NCI-H187 treated with DMSO at 0.1 percent for 48 hours (cell line): ENCODE measurements at regions not wholly inside any gene's neighbourhood (a gene's known extent, or its start where the extent isn't known, plus 50 kb on each side); places are given as distances from the start of the nearest gene placed in this dataset.
A peak's percentile ranks its signal among the peaks of the same experiment; 100 is the strongest.
"Not testable (repeated sequence)": the region's sequence is repeated elsewhere in the genome, so short reads cannot be mapped to it uniquely, and the experiment has no call there.

Experiments
- DNase-seq: peaks from one replicate; lab custom pipeline; 2025; lab: John Stamatoyannopoulos, UW

DNA sequence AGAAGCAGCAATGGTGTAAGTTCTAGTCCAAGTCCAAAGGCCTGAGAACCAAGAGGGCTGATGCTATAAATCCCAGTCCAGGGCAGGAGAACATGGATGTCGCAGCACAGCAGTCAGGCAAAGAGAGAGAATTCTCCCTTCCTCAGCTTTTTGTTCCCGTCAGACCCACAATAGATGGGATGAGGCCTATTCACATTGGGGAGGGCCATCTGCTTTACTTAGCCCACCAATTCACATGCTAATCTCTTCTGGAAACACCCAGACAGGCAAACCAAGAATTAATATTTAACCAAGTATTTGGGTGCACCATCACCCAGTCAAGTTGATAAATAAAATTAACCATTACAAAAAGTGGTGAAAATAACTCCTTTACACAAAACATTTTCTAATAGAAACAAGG is 511.7 kb upstream of the UBE2E2 start:
- no peak for DNase-seq

DNA sequence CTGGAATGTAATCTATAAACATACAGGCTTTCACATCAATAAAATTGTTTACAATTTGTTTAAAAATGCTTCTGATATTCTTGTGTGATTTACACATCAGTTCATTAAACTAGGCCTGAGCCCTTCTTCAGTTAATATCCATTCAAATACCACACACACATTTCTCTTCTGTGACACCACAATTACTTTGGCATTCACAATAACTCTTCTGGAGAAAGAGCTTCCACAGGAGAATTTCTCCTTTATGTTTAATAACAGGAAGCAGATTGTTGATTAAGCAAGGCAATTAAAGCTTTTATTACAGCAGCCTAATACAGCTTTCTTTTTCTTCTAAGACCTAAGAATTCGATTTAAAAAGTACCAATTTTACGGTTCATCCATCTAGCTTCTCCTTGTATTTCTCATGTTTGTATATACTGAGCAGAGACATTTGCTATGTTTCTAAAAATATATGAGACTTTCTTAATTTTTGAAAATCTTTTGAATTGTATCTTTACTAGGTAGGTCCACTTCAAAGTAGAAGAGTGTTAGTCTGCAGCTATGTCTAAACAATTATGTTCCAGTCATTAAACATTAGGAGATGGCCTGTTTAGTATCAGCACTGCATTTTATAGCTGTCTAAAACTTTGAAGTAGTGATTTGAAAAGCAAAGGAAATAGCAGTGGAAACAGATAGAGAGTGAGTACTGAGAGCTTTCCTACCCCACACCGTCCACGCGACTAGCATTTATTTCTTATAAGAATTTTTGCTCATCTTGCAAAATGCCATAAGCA is 511.1 kb upstream of the UBE2E2 start:
- DNase-seq = no peak

DNA sequence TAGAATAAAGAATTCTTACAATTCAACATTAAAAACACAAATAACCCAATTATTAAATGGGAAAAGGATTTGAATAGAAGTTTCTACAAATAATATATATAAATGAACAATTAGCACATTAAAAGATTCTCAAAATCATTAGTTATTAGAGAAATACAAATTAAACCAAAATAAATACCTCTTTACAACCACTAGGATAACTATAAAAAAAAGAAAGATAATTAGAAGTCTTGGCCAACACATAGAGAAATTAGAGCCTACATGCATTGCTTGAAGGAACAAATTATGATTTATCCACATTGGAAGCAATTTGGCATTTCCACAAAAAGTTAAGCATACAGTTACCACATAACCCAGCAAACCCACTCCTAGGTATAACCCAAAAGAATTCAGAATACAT is 502.3 kb upstream of the UBE2E2 start:
- DNase-seq = no peak

DNA sequence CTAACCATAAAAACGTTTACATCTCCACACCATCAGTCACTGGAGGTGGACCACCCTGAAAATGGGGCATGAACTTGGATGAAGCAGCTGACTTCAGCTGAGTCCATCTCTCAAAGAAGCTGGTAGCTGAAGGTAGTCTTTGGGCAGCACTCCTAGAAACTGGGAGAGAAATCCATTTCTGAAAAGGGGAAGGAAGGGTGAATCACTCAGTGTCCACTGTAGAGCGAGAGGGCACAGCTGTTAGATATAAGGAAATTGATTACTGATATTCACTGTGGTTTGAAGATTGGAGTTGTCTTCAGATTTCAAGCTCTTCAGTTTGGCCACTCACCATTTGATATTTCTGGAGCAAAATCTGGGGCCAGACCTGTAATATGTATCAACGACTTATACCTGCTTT is 499.0 kb upstream of the UBE2E2 start:
- no peak for DNase-seq

DNA sequence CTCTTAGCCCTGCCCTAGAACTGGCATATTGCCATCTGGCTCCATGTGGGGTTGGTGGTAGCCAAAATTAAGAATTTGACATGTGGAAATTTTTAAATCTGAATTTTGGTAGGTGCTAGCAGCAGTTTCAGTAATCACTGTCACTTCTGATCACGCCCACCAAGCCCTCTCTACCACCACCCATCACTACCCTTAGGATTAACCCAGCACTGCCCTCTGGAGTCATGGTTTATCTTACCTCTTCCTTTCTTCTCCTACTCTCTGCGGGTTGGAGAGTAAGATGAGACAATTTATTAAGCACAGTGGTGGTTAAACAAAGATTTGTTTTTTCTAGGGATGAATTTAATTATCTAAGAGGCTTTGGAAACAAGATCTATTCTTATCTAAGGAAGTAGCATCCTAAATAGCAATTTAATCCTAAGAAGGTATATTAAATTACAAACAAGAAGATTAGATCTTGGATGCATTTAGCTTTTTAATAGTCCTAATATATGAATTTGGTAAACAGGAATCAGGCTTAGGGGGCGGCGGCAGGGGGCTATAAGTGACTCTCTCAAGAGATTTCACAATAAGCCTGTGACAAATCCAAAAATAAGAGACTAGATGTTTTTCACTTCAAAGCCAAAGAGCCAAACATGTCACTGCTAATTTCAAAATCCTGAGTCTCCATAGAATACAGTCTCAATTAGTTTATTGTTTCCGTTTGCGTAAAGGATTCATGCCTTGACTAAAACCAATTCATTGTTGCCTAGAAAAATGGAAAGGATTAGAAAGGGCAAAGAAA is 498.4 kb upstream of the UBE2E2 start:
- DNase-seq = no peak

DNA sequence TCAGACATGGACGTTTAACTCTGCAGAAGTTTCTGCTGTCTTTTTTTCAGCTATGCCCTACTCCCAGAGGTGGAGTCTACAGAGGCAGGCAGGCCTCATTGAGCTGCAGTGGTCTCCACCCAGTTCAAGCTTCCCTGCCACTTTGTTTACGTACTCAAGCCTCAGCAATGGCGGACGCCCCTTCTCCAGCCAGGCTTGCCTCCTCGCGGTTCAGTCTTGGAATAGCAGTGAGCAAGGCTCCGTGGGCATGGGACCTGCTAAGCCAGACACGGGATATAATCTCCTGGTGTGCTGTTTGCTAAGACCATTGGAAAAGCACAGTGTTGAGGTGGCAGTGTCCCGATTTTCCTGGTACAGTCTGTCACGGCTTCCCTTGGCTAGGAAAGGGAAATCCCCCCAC is 496.2 kb upstream of the UBE2E2 start:
- DNase-seq = not testable (repeated sequence)

DNA sequence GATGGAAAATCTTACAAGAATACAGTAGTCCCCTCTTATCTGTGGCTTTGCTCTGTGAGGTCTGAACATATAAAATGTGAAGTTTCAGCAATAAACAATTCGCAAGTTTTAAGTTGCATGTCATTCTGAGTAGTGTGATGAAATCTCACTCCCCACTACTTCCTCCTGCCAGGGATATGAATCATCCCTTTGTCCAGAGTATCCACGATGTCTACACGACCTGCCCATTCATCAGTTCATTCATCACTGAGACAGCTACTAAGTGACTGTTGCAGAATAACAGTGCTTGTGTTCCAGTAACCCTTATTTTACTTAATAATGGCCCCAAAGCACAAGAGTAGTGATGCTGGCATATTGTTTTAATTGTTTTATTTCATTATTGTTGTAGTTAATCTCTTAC is 489.2 kb upstream of the UBE2E2 start:
- no peak for DNase-seq

DNA sequence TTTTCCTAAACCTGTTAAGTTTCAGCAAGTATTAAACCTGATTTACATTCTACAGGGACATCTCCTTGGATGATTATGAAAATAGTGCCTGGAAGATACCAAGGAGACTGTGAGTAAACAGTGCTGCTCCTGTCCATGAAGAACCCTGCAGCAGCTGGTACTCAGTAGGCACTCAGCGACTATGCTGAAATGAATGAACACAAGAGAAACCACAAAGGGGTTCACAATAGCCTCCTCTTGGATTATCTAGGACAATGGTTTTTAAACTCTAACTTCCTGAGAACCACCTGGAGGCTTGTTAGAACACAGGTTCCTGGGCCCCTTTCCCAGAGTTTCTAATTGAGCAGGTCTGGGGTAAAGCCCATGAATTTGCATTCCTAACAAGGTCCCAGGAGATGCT is 488.4 kb upstream of the UBE2E2 start:
- no peak for DNase-seq

DNA sequence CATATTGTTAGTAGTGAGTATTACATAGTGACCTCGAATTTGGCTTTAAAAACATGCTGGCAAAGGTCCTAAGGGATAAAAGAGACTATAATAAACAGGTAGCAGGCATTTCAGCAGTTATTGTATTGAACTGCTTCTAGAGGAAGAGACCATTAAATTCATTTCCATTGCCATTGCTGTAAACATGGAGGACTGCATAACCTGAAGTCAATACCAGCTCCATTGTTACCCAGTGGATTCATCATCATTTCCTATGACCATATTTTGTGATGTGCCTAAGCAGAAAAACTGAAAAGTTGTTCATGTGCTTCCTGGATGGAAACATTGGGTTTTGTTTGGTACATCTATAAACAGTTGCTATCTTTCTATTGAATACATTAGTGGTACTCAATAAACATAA is 482.5 kb upstream of the UBE2E2 start:
- DNase-seq = no peak

DNA sequence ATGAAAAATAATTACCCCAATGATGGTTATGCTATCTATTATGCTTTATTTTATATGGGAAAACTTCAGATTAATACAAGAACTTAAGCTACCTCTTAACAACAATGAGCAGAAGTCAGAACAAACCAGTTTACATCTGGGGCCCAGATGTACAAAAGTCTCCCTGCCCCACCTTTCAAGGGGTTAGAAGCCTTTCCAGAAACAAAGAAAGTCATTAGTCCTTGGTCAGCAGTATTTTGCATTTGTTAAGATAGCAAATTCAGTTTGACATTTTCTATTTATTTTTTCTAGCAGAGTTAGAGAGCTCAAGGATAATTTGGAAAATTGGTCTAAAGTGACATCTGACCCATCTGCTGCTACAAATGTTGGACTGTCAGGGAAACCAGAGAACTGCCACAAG is 478.7 kb upstream of the UBE2E2 start:
- no peak for DNase-seq

DNA sequence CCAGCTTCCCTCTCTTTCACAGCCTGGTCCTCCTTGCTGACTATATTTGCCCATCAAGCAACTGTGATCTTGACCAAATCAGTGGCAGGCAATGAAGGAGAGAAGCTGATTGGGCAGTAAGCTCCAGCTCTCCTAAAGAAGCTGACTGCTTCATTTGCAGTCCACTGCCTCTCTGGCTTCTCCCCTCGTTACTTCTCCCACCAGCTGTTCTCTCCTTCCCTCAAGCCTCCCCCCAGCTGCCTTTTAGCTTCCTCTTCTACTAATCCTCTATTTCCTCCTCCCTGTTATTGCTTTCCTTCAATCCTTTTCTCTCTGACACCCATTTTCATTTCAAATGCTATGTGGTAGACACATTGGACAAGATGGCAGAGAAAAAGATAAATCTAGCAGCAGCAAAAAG is 474.7 kb upstream of the UBE2E2 start:
- no peak for DNase-seq

DNA sequence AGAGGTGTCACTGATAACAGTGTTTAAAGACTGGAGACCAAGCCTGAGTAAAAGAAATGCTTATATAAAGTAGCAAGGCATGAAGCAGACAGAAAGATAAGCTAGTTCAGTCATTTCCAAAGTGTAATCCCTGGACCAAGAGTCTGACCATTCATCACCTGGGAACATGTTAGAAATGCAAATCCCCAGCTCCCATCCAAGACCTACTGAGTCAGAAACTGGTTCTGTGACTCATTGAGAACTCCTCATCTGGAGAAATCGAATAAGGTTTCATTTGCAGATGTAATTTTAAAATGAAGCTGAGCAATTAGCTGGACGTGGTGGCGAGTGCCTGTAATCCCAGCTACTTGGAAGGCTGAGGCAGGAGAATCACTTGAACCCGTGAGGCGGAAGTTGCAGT is 473.9 kb upstream of the UBE2E2 start:
- no peak for DNase-seq

DNA sequence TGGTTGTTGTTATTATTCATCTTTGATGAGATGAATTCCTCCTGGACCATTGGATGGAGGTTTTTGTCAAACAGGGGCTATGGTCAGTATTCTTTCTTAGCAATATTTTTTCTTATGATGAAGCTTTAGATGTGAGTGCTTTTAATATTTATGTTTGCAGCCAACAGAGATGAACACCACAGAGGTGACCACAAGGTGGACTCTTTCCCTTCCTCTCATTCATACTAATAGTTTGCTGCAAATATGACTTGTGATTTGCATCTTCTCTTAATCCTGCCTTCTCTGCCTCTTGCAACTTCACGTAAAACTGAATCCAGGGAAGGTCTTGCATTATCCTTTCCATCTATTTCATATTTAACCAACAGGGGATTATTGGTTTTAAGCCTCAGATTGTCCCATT is 473.1 kb upstream of the UBE2E2 start:
- DNase-seq = no peak

DNA sequence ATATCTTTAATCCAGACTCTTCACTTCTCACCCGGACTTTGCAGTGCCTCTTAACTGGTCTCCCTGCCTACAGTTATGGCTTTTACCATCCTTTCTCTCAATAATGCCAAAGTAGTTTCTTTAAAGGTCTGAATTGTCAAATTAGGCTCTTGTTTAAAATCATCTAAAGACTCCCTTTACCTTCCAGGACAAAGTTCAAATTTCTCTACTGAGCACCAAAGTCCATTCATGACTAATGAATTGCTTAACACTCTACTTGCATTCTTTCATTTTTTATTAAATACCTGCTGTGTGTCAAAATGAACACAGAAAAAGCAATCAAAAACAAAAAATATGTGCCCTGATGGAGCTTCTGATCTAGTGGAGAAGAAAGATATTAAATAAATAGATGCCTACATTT is 472.4 kb upstream of the UBE2E2 start:
- DNase-seq = no peak

DNA sequence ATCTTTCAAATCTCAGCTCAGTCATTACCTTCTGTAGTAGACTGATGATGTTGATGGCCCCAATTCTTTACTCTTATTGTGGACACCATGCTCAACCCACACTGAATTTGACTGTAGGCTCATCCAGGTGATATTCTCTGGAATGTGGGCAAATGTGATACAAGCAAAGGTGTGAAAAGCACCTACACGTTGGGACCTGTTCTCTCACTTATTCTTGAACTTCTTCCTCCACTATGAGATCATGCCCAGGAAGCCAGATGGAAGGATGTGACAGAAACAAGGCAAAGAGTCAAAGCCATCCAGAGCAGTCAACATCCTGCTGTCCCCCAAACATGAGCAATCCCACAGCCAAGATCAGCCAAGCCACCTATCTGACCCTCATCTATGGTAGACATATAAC is 471.2 kb upstream of the UBE2E2 start:
- no peak for DNase-seq

DNA sequence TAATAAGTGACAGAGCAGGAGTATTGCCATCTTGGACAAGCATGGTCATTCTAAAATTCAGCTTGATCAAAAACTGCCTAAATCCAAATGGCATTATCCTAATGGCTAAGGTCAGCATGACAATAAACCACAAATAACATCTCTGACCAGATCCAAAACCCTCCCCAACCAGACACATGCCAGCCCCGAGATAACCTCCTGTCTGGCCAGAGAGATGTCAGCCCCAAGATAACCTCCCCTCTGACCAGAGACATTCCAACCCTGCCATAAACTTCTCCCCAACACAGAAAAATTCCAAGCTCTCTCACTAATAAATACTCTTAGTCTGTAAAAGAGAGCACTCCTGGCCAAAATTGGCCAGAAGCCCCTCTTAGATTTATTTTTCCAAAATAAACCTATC is 470.5 kb upstream of the UBE2E2 start:
- DNase-seq = no peak

DNA sequence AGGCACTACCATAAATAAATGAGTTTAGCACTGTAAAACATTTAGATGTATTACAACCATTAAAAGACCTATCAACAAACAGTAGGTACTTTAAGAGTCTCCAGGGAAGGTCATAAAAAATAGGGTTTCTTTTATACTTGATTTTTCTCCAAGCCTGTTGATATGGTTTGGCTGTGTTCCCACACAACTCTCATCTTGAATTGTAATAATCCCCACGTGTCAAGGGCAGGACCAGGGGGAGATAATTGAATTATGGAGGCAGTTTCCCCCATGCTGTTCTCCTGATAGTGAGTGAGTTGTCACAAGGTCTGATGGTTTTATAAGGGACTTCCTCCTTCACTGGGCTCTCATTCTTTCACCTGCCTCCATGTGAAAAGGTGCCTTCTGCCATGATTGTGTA is 468.9 kb upstream of the UBE2E2 start:
- peak; percentile 58 for DNase-seq

DNA sequence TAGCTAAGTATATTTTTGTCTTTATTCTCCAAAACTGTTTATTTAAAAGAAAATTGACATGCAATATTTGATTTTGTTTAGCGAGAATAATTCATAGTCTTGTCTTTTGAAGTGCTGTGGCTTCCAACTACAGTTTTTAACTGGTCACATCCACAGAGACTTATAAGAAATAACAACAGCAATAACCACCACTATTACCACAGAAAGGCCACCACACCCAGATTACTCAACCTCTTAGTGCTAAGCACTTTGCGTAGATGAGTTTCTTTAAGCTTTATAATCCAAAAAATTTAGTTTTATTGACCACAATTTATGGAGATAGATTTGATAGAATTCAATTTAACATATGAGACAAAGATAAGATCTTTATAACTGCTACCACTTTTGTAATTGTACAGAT is 468.4 kb upstream of the UBE2E2 start:
- no peak for DNase-seq

DNA sequence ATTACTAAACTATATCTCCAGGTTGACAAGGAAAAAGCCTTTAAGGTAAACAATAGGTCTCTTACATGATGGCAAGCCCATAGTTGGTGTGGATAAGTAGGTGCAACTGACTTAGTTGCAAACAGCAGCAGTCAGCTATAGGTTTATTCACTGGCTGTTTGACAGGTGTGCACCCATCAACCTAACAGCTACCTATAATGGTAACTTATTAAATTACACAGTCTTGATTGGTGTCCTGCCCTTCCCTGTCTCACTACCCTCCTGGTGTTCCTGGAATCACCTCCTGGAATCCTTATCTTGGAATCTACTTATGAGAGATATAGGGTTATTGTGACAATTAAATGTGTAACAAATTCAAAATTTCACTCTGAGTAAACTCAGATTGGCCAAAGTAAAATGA is 467.8 kb upstream of the UBE2E2 start:
- no peak for DNase-seq

DNA sequence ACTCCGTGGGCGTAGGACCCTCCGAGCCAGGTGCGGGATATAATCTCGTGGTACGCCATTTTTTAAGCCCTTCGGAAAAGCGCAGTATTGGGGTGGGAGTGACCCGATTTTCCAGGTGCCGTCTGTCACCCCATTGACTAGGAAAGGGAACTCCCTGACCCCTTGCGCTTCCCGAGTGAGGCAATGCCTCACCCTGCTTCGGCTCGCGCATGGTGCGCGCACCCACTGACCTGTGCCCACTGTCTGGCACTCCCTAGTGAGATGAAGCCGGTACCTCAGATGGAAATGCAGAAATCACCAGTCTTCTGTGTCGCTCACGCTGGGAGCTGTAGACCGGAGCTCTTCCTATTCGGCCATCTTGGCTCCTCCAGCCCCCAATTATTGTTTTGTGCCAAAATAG is 459.7 kb upstream of the UBE2E2 start:
- DNase-seq = not testable (repeated sequence)

DNA sequence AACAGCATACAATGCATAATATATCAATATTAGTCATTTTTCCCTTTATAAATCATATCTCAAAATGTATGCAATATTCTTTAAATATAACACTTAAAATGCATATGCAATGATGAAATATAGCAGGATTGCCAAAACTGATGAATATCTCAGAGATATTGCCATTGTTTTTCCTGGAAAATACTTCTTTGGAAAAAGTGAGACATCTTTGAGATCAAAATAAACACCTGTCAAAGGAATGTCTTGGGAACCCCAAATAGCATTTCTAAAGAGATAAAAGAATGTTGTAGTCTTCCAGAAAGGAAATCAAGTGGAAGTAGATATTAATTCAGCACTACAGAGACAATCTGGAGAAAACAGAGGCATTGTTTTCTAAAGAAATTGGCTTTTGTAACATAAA is 457.8 kb upstream of the UBE2E2 start:
- no peak for DNase-seq

DNA sequence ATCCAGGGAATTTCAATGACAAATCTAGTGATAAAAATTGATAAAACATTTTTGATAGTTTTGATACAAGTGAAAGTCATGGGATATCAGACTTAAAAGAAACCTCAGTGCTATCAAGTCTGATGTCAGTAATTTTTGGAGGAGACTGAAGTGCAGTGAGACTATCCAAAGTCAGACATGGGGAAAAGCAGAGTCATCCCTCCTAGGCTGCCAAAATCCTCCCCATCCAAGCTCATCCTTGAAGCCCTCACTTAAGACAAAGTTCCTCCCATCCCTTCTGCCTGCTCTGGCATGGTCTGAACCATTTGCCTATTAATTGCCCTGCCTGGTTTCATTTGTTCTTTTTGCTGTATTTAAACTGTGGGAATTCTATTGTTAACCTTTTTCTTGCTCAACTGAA is 456.9 kb upstream of the UBE2E2 start:
- DNase-seq = no peak

DNA sequence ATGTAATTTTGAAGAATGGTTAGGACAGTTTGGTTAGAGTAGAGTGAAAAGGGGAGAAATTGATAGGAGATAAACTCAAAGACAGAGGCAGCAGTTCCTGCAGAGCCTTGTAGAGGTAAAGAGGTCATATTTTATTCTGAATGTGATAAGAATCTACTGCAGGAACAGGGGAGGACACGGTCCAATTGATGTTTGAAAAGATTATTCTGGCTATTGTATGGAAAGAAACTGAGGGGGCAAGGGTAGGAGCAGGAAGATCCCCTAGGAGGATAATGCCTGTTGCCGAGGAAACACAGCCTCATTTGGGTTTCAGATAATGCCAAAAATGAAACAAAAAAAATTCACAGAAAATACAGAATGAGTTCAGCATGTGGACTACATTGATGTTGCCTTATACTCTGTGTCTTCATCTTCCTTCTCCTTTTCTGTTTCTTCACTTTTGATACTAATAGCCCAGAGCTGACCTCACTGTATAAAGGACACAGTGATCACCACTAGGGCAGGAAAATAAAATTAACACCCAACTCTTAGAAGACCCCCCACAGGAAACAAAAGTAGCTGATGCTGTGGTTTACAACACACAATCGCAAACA is 454.6 kb upstream of the UBE2E2 start:
- no peak for DNase-seq
